Stromal cell of bone marrow (primary cell): ENCODE measurements at regions not wholly inside any gene's neighbourhood (a gene's known extent, or its start where the extent isn't known, plus 50 kb on each side); places are given as distances from the start of the nearest gene placed in this dataset.
"Not testable (repeated sequence)": the region's sequence is repeated elsewhere in the genome, so short reads cannot be mapped to it uniquely, and the experiment has no call there.

ENCODE experiments used
- DNase-seq: peaks from one replicate; pipeline ENCODE4 v3.0.0-alpha.2; 2012; ENCODE audit warnings: low read depth

DNA sequence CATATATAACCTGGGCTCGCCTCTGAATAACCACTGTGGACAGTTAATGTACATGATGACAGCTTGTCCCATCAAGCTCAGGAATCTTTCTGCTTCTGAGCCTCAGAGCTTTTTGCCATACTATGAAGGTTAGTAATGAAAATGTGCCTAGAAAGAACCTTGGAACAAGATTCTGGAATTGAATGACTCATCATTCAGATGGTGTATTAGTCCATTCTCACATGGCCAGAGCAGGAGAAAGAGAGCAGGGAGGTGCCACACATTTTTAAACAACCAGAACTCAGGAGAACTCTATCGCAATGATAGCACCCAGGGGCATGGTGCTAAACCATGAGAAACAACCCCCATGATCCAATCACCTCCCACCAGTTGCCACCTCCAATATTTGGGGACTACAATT is 542.1 kb downstream of the PRR16 start:
- no peak for DNase-seq

DNA sequence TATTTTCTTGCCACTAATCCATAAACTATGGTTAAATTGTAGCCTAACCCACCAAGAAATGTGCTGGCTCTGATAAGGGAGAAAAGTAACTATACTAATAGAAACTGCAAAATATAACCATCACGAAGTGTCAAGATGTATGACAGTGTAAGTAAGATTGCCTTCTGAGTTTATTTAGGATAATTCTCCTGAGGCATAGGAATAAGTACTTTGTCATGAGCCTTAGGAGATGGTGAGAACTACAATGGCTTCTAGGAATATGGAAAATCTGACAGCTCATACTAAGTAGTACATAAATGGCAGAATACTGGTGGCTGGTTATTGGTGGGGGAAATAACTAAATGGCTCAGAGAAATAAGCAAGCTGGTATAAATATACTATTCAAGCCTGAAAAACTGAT is 543.9 kb downstream of the PRR16 start:
- DNase-seq: no peak

DNA sequence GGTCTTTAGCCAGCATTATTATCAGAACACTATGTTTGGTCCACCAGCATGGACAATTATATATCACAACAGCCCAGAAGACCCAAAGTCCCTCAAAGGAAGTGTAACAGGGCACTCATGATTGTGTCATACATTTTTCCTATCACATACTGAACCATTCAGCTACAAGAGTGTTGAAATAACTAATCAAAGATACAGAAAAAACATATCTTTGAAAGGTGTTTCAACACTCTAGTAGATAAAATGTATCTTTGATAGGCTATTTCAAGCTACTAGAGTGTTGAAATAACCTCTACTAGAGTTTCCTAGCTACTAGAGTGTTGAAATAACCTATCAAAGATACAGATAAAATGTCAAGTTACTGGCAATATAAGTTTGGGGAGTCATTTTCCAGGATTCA is 545.0 kb downstream of the PRR16 start:
- no peak for DNase-seq

- no peak for DNase-seq
Observed at GRCh38 chr5:121018004-121018403, 553.9 kb downstream of the PRR16 start.

GRCh38 chr5:121019106-121019505 is 555.0 kb downstream of the PRR16 start:
- DNase-seq: no peak

- DNase-seq: no peak
Observed at GRCh38 chr5:121019734-121020133, 555.6 kb downstream of the PRR16 start.

DNA sequence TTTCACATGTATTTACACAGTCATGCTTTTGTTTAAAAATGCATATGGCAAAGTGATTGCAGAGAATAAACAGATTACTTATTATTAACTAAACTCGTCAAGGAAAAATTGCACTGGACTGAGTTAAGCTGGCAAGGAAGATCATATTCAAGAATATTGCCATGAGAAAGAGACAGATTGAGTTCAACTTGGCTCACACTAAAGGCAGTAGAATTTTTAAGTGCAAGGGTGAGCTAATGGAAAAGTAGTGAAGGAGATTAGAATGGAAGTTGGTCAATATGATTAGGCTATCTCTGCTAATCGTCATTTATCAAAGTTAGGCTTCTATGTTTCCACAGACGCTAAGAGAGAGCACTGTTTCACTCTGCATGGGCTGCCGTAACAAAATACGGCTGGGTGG is 557.6 kb downstream of the PRR16 start:
- no peak for DNase-seq

DNA sequence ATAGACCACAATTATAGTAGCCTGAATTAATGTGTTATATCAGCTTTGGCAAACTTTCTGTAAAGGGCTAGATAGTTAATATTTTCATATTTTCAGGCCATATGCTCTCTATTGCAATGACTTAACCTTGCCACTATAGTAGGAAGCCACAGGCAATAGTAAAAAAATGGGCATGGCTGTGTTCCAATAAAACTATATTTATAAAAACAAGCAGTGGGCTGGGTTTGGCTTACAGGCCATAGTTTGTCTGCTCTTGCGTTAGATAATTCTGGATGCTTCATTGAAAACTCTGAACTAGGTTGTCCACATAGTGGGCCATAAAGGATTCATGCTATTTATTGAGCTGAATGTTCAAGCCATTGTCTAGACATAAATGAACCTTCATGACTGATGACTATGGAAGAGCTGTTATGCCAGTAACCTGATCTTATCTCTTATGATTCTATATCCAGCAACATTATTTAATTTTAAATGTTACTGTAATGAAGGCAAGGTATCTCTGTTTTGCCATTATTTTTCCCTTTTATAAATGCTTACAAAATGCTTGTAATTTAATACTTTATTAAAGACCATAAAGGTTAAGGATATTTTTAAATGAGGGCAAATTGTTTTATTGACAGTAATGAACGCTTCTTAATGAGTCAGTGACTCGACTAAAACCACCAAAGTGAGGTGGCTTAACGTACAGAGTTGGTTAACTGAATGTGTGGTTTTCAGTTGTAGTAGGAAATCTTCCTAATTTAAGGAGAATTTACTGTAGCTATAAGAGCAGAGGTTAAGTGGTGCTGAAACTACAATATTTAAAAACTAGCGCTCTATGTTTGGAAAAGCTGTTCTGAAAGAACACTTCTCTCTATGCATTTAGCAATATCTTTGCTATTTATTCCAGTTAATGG is 560.6 kb downstream of the PRR16 start:
- no peak for DNase-seq

DNA sequence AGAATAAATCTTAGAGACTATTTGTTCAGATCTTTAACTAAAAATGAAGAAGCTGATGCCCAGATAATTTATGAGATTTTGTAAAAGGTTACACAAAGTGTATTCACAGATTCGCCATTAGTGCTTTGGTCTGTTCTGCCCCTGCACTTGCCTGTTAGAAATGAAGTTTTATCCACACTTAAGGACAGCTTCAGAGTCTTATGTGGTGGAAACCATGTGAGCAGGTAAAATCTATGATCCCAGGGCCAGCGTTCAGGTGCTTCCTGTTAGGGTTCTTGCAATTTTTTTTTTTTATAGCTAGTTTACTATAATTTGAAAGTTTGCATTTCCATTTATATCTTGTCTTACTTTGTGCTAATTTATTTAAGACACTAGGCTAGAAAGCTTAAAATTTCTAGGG is 561.6 kb downstream of the PRR16 start:
- no peak for DNase-seq

GRCh38 chr5:121027636-121028035 is 563.5 kb downstream of the PRR16 start:
- no peak for DNase-seq

GRCh38 chr5:121029536-121030245 is 565.6 kb downstream of the PRR16 start:
- peak; percentile 22 for DNase-seq

DNA sequence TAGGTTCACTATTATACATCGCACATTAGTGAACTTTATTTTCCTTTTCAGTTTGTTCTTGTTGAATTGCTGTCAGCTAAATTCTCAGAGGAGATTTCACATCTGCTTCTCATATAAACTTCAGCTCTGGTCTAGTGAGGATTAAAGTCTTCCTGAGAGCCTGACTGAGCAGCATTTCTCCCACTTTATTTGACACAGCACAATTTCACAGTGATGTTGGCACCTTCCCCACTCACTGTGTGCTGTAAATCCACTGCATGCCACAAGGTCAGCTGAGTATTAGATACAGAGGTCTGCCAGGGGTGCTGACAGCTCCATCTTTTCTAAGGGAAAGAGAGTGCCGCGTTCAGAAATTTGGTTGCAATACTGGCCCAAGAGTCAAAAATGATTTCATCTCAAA is 567.4 kb downstream of the PRR16 start:
- DNase-seq: peak; percentile 43

GRCh38 chr5:121033334-121033733 is 569.2 kb downstream of the PRR16 start:
- DNase-seq: no peak

DNA sequence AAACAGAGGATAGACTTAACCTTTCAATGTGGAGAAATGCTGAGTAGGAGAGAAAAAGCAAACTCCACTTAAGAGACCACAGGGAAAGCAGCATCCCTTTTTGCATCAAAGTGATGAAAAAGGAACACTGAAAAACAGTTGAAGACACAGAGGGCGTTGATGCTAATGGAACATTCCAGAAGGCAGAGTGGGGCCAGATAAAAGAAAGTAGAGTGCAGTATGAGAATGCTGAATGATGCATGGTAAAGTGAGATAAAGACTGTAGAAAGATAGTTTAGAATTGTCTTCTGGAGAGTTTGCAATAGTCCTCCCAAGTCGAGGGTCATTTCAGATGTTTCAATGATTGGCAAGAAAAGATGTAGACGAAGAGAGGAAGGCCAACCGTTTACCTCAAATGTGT is 574.3 kb downstream of the PRR16 start:
- DNase-seq: no peak

DNA sequence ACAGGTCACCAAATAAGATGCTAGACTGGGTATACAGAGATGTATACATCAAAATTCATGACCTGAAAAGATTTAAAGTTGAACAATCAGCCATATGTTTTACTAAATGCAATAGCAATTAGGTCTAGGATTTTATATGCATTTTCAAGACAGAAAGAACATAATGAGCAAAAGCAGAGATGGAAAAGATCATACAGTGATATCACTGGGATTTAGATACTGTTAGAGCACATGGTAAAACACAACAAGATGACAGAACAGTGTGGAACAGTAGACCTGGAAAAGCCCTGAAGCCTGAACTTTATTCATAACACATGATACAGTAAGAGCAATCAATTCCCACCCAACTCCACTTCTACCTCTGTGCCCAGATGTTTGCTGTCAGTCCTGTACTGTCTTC is 585.9 kb downstream of the PRR16 start:
- DNase-seq: no peak

DNA sequence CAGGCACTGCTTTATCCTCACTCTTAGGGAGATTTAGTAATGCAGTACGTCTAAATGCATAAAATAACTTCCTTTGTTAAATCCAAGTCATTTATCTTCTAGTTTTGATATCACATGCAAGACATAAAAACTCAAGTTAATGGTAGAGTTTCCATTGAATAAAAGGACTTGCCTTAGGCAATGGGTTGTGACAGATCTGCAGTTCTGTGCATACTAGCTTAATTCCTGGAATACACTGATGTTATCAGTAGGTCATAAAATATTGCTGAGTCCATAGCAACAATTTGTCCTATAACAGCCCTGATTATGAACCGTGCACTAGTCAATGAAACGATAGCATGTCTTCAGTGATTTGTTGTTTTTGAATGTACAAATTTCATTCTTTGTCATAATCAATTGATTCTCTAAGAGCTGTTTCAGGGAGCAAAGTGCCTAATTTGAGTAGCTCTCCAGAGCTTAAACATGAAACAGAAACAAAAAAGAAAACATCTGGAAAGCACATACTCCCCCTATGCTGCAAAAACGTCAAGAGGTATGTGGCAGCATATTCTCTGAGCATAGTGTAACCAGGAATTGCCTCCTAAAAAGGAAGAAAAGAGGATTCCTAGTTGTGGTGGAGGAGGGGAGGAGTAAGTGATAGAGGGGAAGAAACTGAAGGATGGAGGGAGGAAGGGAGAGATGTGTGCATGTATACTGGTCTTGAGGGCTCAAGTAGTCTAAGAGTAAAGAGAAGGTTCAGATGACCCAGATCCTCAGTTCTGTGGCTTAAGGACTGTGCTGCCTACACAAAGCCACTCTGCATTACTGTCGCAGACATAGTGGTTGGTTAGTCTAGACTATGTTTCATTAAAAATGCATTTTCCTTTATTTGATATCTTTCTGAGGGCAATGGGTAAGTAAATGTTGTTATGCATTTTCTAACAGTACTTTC is 589.2 kb downstream of the PRR16 start:
- no peak for DNase-seq

DNA sequence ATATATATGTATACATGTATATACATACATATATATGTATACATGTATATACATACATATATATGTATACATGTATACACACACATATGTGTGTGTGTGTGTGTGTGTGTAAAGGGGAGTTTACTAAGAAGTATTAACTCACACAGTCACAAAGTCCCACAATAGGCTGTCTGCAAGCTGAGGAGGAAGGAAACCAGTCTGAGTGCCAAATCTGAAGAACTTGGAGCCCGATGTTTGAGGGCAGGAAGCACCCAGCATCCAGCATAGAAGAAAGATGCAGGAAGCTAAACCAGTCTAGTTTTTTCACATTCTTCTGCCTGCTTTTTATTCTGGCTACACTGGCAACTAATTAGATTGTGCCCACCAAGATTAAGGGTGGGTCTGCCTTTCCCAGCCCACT is 591.5 kb downstream of the PRR16 start:
- no peak for DNase-seq

- not testable (repeated sequence) for DNase-seq
Observed at GRCh38 chr5:121064241-121064640, 600.1 kb downstream of the PRR16 start.

- no peak for DNase-seq
Observed at GRCh38 chr5:121086671-121087070, 622.6 kb downstream of the PRR16 start.

DNA sequence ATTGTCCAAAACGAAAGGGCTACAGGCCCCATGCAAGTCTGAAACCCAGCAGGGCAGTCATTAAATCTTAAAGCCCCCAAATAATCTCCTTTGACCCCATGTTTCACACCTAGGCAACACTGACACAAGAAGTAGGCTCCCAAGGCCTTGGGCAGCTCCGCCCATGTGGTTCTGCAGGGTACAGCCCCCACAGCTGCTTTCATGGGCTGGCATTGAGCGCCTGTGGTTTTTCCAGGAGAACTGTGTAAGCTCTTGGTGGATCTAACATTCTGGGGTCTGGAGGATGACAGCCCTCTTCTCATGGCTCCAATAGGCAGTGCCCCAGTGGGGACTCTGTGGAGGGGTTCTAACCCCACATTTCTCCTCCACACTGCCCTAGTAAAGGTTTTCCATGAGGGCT is 623.5 kb downstream of the PRR16 start:
- DNase-seq: no peak

DNA sequence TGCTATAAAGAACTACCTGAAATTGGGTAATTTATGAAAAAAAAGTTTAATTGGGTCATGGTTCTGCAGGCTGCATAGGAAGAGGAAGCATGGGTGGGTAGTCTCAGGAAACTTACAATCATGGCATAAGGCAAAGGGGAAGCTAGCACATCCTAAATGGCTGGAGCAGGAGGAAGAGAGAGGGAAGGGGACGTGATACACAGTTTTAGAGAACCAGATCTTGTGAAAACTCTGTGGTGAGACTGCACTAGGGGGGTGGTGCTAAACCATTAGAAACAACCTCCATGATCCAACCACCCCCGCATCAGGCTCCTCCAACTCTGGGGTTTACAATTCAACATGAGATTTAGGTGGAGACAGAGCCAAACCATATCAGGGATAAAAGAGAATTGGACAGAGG is 624.2 kb downstream of the PRR16 start:
- no peak for DNase-seq

- peak; percentile 2 for DNase-seq
Observed at GRCh38 chr5:121090822-121091221, 626.7 kb downstream of the PRR16 start.
